ENCODE measurements at regions not wholly inside any gene's neighbourhood (a gene's known extent, or its start where the extent isn't known, plus 50 kb on each side); places are given as distances from the start of the nearest gene placed in this dataset.
"Not testable (repeated sequence)": the region's sequence is repeated elsewhere in the genome, so short reads cannot be mapped to it uniquely, and the experiment has no call there.

DNA sequence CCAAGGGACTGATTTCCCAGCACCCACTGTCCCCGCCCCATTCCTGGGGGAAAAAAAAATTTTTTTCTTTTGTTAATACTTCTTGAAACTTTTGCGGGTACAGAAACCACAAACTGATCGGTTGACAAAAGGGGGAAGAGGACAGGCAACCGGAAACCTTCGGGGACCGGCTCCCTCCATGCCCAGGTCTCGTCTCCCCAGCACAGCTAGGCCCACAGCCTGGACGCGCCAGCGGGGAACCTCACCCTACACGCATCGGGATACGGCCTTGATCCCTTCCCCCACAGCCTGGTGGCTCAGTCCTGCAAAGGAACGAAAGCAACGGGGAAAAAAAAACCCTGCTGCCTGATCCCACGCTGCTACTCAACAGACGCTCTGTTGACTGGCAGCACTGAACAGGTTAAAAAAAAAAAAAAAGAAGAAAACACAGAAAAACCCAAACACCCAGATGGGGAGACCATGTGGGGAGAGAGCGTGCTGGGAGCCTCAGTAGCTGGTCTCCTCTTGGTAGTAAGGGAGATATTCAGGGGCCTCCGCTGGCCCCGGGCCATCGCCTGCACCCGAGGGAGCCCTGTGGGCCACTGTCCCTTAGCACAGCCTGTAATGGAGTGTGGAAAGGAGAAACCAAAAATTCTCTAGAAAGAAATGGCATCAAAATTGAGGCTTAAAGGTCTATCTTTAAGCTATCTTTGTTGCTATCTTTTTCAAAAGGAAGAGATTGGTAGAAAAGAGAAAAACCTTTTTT lies 185.7 kb downstream of the POTEC start:
- H3K4me1 ChIP-seq; DNase-seq; H3K36me3 ChIP-seq (ENCODE audit: insufficient read depth in 1 of 2, low read depth in 1 of 2); intact Hi-C loops (cut with DNase I); H3K9me3 ChIP-seq; ATAC-seq; H3K4me3 ChIP-seq; H3K27me3 ChIP-seq (ENCODE audit: insufficient read depth in 3 of 3, low read length in 2 of 3); H3K27ac ChIP-seq: not testable (repeated sequence)
- WGBS, 3 donors = 89 to 91% (median 90%) methylated on average over 21 to 22 of the region's 22 CpGs

DNA sequence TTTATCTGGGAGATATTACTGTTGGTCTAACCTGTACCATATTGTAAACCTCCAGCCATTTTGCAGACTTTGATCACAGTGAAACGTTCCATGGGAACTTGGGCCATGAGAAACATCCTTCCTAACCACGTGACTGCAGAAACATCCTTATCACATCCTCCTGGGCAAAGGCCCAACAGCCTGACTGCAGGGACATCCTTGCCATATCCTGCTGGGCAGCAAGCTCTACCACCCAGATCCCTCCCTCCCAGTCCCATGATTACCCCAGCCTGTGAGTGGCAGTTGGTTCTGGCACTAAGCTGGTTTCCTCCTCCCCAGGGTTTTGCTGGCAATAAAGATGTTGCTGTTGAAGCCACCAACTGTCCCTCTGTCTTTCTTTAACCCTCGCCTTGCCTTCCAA lies 201.2 kb downstream of the POTEC start:
- H3K4me3 ChIP-seq; H3K9me3 ChIP-seq; H3K36me3 ChIP-seq (ENCODE audit: insufficient read depth in 1 of 2, low read depth in 1 of 2); H3K27me3 ChIP-seq (ENCODE audit: insufficient read depth in 3 of 3, low read length in 2 of 3); DNase-seq; ATAC-seq; intact Hi-C loops (cut with DNase I); H3K4me1 ChIP-seq; H3K27ac ChIP-seq: not testable (repeated sequence)
- WGBS, 3 donors = 42 to 57% (median 45%) methylated on average over 3 of the region's 3 CpGs

DNA sequence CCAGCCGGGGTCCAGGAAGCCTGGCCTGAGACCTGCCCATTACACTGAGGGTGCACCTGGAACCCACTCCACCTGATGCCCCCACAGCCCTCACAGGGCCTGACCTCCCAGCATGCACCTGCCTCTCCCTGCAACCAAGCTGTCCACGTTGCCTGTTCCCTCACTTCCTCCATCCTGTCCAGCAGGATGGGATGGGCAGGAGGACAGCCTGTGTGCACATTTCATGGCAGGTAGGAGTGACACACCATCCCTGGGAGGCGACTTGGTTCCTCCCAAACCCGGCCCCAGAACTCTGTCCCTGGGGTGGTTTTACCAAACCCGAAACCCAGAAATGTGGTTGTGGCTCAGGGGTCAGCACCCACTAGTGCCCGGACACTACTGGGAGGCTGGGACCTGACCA lies 203.8 kb upstream of the ZNF519 start:
- DNase-seq; H3K9me3 ChIP-seq; H3K27ac ChIP-seq; H3K36me3 ChIP-seq (ENCODE audit: insufficient read depth in 1 of 2, low read depth in 1 of 2); intact Hi-C loops (cut with DNase I); H3K4me3 ChIP-seq; H3K4me1 ChIP-seq; ATAC-seq; H3K27me3 ChIP-seq (ENCODE audit: insufficient read depth in 3 of 3, low read length in 2 of 3): not testable (repeated sequence)
- 64 to 86% (median 85%) methylated on average over 6 of the region's 6 CpGs for WGBS, 3 donors

DNA sequence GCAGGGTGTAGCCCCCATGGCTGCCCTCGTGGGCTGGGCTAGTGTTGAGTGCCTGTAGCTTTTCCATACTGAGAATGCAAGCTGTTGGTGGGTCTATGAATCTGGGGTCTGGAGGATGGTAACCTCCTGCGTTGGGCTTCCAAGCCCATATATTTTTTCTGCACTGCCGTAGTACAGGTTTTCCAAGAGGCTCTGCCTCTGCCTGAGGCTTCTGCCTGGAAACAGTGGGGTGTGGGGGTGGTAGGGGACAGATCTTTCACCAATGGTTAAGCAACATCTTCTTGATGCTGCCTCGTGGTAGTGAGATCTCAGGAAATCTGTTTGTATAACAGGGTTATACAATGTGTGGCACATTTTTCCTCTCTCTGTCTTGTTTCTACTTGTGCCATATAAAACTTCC lies 189.0 kb upstream of the ZNF519 start:
- intact Hi-C loops (cut with DNase I); H3K27ac ChIP-seq; H3K36me3 ChIP-seq (ENCODE audit: insufficient read depth in 1 of 2, low read depth in 1 of 2); H3K4me1 ChIP-seq; H3K9me3 ChIP-seq; H3K4me3 ChIP-seq; DNase-seq; ATAC-seq; H3K27me3 ChIP-seq (ENCODE audit: insufficient read depth in 3 of 3, low read length in 2 of 3): not testable (repeated sequence)
- 57 to 83% (median 72%) methylated on average over 4 of the region's 4 CpGs for WGBS, 3 donors

DNA sequence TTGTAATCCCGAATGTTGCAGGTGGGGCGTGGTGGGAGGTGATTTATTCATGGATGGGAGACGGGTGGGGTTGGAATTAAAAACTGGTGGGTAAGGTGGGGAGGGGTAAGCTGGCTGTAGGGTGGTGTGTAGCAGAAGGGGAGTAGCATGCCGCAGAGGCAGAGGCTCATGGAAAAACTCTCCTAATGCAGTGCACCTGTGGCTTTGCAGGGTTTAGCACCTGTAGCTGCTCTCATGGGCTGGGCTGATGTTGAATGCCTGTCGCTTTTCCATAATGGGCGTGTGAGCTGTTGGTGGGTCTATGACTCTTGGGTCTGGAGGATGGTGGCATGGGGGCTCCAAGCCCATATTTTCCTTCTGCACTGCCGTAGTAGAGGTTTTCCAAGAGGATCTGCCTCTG lies 169.0 kb upstream of the ZNF519 start:
- intact Hi-C loops (cut with DNase I); H3K27me3 ChIP-seq (ENCODE audit: insufficient read depth in 3 of 3, low read length in 2 of 3); DNase-seq; H3K4me1 ChIP-seq; H3K36me3 ChIP-seq (ENCODE audit: insufficient read depth in 1 of 2, low read depth in 1 of 2); H3K27ac ChIP-seq; H3K9me3 ChIP-seq; ATAC-seq; H3K4me3 ChIP-seq: not testable (repeated sequence)
- WGBS, 3 donors = 85 to 93% (median 90%) methylated on average over 7 of the region's 7 CpGs

DNA sequence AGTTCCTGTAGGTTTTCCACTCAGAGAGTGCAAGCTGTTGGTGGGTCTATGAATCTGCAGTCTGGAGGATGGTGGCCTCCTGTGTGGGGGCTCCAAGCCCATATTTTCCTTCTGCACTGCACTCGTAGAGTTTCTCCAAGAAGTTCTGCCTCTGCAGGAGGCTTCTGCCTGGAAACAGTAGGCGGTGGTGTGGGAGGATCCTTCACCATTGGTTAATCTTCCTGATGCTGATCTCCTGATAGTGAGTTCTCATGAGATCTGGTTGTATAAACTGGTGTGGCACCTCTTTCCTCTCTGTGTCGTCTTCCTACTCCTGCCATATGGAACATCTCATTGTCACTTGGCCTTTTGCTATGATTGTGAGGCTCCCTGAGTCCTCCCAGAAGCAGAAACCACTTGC lies 162.8 kb upstream of the ZNF519 start:
- H3K4me3 ChIP-seq; H3K9me3 ChIP-seq; ATAC-seq; H3K36me3 ChIP-seq (ENCODE audit: insufficient read depth in 1 of 2, low read depth in 1 of 2); H3K27ac ChIP-seq; H3K4me1 ChIP-seq; intact Hi-C loops (cut with DNase I); H3K27me3 ChIP-seq (ENCODE audit: insufficient read depth in 3 of 3, low read length in 2 of 3); DNase-seq: not testable (repeated sequence)
- WGBS, 3 donors = 50 to 71% (median 65%) methylated on average over 3 of the region's 3 CpGs

DNA sequence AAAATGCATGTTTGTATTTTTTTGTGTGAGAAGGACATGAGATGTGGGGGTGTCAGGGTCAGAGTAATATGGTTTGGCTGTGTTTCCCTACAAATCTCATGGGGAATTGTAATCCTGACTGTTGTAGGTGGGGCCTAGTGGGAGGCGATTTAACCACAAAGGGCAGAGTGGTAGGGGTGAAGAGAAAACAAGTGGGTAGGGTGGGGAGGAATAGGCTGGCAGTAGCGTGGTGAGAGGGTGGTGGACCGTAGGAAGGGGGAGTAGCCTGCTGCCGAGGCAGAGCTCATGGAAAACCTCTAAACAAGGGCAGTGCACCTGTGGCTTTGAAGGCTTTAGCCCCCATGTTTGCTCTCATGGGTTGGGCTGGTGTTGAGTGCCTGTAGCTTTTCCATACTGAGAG lies 152.8 kb upstream of the ZNF519 start:
- H3K4me3 ChIP-seq = no peak overlapping the region
- ATAC-seq (no peak), DNase-seq (no peak)
- no peaks in the 10 kb centered on the region for H3K9me3 ChIP-seq
- intact Hi-C loops (cut with DNase I) = no loop called here
- WGBS, 3 donors = 75 to 80% (median 79%) methylated on average over 4 of the region's 4 CpGs
- TF ChIP-seq, protein P1, sequence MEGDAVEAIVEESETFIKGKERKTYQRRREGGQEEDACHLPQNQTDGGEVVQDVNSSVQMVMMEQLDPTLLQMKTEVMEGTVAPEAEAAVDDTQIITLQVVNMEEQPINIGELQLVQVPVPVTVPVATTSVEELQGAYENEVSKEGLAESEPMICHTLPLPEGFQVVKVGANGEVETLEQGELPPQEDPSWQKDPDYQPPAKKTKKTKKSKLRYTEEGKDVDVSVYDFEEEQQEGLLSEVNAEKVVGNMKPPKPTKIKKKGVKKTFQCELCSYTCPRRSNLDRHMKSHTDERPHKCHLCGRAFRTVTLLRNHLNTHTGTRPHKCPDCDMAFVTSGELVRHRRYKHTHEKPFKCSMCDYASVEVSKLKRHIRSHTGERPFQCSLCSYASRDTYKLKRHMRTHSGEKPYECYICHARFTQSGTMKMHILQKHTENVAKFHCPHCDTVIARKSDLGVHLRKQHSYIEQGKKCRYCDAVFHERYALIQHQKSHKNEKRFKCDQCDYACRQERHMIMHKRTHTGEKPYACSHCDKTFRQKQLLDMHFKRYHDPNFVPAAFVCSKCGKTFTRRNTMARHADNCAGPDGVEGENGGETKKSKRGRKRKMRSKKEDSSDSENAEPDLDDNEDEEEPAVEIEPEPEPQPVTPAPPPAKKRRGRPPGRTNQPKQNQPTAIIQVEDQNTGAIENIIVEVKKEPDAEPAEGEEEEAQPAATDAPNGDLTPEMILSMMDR (IDR thresholded peaks at IDR 0.05) = no peak
- no peaks in the 10 kb centered on the region for H3K36me3 ChIP-seq (ENCODE audit: insufficient read depth in 1 of 2, low read depth in 1 of 2)
- no peaks in the 10 kb centered on the region for H3K27me3 ChIP-seq (ENCODE audit: insufficient read depth in 3 of 3, low read length in 2 of 3)
- no peak overlapping the region for H3K27ac ChIP-seq
- H3K4me1 ChIP-seq = no peaks in the 10 kb centered on the region

DNA sequence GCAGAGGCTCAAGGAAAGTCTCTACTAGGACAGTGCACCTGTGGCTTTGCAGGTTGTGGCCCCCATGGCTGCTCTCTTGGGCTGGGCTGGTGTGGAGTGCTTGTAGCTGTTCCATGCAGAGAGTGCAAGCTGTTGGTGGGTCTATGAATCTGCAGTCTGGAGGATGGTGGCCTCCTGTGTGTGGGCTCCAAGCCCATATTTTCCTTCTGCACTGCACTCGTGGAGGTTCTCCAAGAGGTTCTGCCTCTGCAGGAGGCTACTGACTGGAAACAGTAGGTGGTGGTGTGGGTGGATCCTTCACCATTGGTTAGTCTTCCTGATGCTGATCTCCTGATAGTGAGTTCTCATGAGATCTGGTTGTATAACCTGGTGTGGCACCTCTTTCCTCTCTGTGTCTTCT lies 143.2 kb upstream of the ZNF519 start:
- H3K36me3 ChIP-seq (ENCODE audit: insufficient read depth in 1 of 2, low read depth in 1 of 2); H3K9me3 ChIP-seq; H3K27me3 ChIP-seq (ENCODE audit: insufficient read depth in 3 of 3, low read length in 2 of 3); intact Hi-C loops (cut with DNase I); H3K4me3 ChIP-seq; H3K27ac ChIP-seq; H3K4me1 ChIP-seq; DNase-seq; ATAC-seq: not testable (repeated sequence)
- 57 to 75% (median 69%) methylated on average over 1 of the region's 1 CpG for WGBS, 3 donors

DNA sequence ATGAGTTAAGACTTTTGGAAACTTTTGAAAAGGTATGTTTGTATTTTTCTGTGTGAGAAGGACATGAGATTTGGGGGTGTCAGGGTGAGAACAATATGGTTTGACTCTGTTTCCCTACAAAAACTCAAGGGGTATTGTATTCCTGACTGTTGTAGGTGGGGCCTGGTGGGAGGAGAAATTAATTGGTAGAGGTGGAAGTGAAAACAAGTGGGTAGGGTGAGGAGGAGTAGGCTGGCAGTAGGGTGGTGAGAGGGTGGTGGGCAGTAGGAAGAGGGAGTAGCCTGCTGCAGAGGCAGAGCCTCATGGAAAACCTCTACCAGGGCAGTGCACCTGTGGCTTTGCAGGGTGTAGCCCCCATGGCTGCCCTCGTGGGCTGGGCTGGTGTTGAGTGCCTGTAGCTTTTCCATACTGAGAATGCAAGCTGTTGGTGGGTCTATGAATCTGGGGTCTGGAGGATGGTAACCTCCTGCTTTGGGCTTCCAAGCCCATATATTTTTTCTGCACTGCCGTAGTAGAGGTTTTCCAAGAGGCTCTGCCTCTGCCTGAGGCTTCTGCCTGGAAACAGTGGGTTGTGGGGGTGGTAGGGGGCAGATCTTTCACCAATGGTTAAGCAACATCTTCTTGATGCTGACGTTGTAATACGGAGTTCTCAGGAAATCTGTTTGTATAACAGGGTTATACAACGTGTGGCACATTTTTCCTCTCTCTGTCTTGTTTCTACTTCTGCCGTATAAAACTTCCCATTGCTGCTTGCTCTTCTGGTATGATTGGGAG lies 133.6 kb upstream of the ZNF519 start:
- not testable (repeated sequence) for H3K27ac ChIP-seq; H3K4me1 ChIP-seq; ATAC-seq; H3K4me3 ChIP-seq; H3K27me3 ChIP-seq (ENCODE audit: insufficient read depth in 3 of 3, low read length in 2 of 3); DNase-seq; H3K36me3 ChIP-seq (ENCODE audit: insufficient read depth in 1 of 2, low read depth in 1 of 2); H3K9me3 ChIP-seq
- intact Hi-C loops (cut with DNase I) = loop anchor here in 1 of 2 donors (2.0 kb wide), 1 partner anchor 21 kb away; no protein-coding TSS in a partner anchor
- WGBS, 3 donors = 68 to 76% (median 70%) methylated on average over 6 of the region's 6 CpGs

DNA sequence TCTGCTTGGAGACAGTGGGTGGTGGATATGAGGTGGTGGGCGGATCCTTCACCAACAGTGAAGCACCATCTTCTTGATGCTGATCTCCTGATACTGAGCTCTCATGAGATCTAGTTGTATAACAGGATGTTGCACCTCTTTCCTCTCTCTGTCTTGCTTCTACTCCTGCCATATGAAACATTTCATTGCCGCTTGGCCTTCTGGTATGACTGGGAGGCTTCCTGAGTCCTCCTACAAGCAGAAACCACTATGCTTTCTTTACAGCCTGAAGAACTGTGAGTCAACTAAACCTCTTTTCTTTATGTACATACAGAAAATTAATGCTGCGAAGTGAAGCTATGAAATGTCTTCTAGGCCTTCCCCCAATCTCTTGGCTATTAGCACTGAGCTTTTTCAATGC lies 130.6 kb upstream of the ZNF519 start:
- ATAC-seq; H3K36me3 ChIP-seq (ENCODE audit: insufficient read depth in 1 of 2, low read depth in 1 of 2); DNase-seq; H3K4me3 ChIP-seq; H3K9me3 ChIP-seq; H3K27ac ChIP-seq; intact Hi-C loops (cut with DNase I); H3K27me3 ChIP-seq (ENCODE audit: insufficient read depth in 3 of 3, low read length in 2 of 3); H3K4me1 ChIP-seq: not testable (repeated sequence)
- WGBS, 3 donors = 80 to 92% (median 87%) methylated on average over 3 of the region's 3 CpGs
